GM10266 (cell line): ENCODE measurements at regions not wholly inside any gene's neighbourhood (a gene's known extent, or its start where the extent isn't known, plus 50 kb on each side); places are given as distances from the start of the nearest gene placed in this dataset.

Experiments used
- DNase-seq: peaks from one replicate; pipeline ENCODE4 v3.0.0; 2012; ENCODE audit errors: extremely low spot score
- TF ChIP-seq, protein P1 (sequence below): IDR thresholded peaks from 2 replicates; pipeline ENCODE4 v1.5.1; 2012; ENCODE audit warnings: mild to moderate bottlenecking, low read depth; ENCODE audit not compliant: control insufficient read depth, insufficient read depth; ENCODE audit errors: missing control alignments

DNA sequence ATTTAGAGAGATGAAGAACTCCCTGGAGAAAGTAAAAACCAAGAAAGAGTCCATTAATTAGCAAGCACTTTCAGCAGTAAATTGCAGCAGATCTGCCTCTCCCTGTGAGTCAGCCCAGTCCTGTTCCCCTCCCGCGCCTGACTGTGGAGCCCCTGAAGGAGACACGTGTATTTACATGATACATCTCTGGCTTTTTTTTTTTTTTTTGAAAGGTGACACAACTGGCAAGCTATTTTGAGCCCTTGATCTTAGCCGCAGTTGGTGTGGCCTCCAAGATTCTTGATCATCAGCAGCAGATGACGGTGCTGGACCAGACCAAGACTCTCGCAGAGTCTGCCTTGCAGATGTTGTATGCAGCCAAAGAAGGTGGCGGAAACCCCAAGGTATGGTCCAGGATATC lies 271.8 kb upstream of the TPM1 start:
- DNase-seq = no peak

DNA sequence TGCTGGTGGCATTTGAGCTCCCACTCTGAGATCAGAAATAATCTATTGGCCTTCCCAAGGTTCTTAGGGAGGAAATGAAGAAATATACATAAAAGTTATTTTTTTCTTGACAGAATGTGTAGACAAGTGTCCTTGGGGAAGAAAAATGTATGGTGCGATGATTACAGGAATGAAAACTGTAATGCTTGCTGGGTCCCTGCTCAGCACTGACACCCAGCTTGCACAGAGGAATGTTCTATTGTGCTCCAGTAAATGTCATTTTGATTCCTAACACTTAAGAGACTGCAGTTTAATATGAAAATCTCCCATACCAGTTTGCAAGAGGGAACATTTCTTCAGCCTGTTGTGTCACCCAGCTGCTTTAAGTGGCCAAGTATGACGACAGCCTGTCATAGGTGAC lies 271.3 kb upstream of the TPM1 start:
- TF ChIP-seq, protein P1, sequence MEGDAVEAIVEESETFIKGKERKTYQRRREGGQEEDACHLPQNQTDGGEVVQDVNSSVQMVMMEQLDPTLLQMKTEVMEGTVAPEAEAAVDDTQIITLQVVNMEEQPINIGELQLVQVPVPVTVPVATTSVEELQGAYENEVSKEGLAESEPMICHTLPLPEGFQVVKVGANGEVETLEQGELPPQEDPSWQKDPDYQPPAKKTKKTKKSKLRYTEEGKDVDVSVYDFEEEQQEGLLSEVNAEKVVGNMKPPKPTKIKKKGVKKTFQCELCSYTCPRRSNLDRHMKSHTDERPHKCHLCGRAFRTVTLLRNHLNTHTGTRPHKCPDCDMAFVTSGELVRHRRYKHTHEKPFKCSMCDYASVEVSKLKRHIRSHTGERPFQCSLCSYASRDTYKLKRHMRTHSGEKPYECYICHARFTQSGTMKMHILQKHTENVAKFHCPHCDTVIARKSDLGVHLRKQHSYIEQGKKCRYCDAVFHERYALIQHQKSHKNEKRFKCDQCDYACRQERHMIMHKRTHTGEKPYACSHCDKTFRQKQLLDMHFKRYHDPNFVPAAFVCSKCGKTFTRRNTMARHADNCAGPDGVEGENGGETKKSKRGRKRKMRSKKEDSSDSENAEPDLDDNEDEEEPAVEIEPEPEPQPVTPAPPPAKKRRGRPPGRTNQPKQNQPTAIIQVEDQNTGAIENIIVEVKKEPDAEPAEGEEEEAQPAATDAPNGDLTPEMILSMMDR = no peak

More for the DNA sequence above, 271.8 kb upstream of the TPM1 start:
- TF ChIP-seq, protein P1 = no peak

DNA sequence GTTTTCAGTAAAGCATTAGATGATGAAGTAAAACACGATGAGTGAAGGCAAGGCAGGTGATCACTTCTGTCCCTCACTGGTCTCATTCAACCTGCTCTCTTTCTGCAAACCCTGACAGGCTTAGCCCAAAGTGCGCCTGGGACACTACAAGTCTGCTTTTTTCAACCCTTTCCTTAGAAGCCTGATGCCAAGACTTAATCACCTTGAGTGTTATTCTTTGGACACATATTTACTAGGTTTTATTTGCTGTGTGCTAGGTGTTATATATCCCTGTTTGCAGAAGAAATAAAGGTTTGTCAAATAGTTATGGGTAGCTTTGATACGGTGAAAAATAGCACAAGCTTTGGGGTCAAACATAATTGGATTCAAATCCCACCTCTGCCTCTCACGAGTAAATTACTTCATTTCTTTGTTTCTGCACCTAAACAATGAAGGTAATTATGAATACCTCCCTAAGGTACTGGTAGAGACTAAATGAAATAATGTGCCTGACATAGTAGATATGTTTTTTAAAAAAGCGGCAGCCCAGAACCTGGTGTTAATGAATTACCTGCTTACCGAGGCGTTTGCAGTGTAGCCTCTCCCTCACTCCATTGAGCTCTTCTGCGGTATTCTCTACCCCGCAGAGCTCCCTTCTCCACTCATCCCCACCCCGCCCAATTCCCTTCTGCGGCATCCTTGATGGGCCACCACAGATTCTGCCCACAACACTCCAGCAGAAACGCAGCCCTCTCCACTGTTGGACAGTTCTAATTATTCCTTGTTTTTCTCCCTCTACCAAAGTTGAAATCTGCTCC lies 269.0 kb upstream of the TPM1 start:
- TF ChIP-seq, protein P1 = no peak
- DNase-seq = no peak

More for the DNA sequence above, 271.3 kb upstream of the TPM1 start:
- no peak for DNase-seq

DNA sequence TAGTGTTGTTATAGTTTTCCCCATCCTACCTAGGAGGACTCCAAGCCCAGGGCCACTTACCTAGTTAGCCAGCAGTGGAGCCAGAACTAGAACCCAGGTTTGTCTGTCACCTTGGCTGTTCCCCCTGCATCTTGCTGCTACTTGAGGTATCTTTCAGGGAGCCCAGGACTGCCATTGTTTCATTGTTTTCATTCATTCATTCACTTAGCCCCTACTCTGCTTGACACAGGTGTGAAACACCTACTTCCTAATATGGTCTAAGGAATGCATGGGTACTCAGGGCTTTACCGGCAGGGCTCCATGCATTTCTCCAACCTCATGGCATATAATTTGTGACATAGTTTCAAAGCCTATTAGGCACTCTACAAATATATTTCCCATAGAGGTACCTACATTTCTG lies 266.6 kb upstream of the TPM1 start:
- TF ChIP-seq, protein P1 = no peak
- DNase-seq = no peak

DNA sequence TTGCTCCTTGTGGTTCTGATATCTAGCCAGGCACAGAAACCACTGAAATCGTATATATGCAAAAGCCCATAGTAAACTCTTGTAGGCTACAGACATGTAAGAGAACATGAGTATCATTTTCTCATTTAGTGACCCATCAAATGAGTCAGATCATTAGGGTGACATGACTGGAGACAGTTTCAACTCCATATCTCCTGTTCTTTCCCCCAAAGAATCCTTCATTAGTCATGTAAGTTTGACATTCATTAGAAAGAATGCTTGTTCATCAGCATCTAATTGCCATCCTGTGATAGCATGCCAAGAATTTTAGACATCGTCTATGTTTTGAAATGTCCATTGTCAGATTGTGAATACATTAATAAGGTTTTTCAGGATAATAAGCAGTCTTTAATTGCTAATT lies 264.9 kb upstream of the TPM1 start:
- TF ChIP-seq, protein P1 = no peak
- no peak for DNase-seq

DNA sequence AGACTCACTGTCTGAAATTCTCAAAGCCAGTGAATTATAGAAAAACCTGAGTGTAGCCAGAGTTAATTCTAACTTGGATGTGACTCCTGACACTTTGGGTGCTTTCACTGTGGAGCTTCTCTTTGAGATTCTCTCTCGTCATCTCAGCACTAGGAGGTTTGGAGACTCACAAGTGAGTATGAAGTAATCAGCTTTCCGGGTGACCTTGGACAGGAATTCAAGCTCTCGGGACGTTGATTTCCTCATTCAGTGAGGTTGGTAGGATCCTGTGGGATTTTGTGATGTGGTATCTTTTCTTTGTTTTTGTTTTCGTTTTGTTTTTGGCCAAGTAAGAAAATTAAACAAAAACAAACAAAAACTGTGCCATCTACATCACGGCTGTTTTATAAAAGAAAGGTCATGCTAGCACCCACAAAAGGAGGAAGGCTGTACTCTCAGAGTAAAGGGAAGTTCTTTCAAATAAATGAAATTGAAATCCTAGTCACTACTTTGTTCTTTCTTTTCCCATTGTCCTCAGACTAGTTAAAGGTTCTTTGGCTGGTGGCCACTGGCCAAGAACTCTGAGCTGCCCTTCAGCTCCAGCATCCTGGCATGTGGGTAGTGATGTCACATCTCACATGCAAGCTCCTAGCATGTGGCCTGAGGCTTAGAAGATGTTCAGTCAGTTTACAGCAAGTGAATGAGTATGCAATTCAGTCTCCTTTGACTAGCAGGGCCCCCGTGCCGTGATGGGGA lies 263.3 kb upstream of the TPM1 start:
- DNase-seq = no peak
- TF ChIP-seq, protein P1 = no peak

DNA sequence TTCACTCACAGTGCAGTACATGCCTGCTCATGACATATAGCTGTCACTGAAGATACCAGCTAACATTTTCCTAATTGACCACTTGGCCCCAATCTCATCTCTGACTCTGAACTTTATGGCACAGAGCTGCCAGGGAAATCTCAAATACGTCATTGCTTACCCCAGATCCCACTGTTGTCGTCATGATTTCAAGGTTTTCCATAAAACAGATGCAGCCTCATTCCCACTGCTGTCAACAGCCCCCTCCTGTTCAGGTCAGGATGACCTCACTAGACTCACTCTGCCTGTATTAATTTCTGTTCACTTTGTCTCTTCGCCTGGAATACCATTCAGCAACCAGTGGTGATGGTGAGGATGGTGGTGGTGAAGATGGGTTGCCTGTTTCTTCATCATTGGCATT lies 262.6 kb upstream of the TPM1 start:
- no peak for DNase-seq
- TF ChIP-seq, protein P1 = no peak
